Parathyroid adenoma (tissue), 2 donors: ENCODE measurements at regions not wholly inside any gene's neighbourhood (a gene's known extent, or its start where the extent isn't known, plus 50 kb on each side); places are given as distances from the start of the nearest gene placed in this dataset.

Source experiments
- H2AFZ ChIP-seq: fragments of 300-600 bp; sonication (generic); one replicate; pipeline ENCODE4 v1.7.0; 2017; ENCODE audit warnings: antibody characterized with exemption, mild to moderate bottlenecking
- H3K27ac ChIP-seq: fragments of 300-600 bp; sonication (generic); one replicate; pipeline ENCODE4 v1.7.0; 2017
- H3K27me3 ChIP-seq: fragments of 300-600 bp; sonication (generic); one replicate; pipeline ENCODE4 v1.7.0; 2017; ENCODE audit warnings: low read length; ENCODE audit not compliant: control insufficient read depth, insufficient read depth
- H3K36me3 ChIP-seq: fragments of 300-600 bp; sonication (generic); one replicate; pipeline ENCODE4 v1.7.0; 2017; ENCODE audit warnings: low read length; ENCODE audit not compliant: control insufficient read depth, insufficient read depth
- H3K4me1 ChIP-seq: fragments of 300-600 bp; sonication (generic); one replicate; pipeline ENCODE4 v1.7.0; 2017; ENCODE audit warnings: control low read depth
- H3K4me2 ChIP-seq: fragments of 300-600 bp; sonication (generic); one replicate; pipeline ENCODE4 v1.7.0; 2017; ENCODE audit warnings: low read length
- H3K4me3 ChIP-seq: fragments of 300-600 bp; sonication (generic); one replicate; pipeline ENCODE4 v1.7.0; 2017; ENCODE audit warnings: low read depth, low read length
- H3K79me2 ChIP-seq: fragments of 300-600 bp; sonication (generic); one replicate; pipeline ENCODE4 v1.7.0; 2017; ENCODE audit warnings: control low read depth
- H3K9ac ChIP-seq: fragments of 300-600 bp; sonication (generic); one replicate; pipeline ENCODE4 v1.7.0; 2017; ENCODE audit warnings: mild to moderate bottlenecking
- H3K9me3 ChIP-seq: fragments of 300-600 bp; sonication (generic); one replicate; pipeline ENCODE4 v1.7.0; 2017; ENCODE audit warnings: low read length; ENCODE audit not compliant: control insufficient read depth
- CTCF ChIP-seq: fragments of 300-600 bp; sonication (generic); IDR thresholded peaks from one replicate; pipeline ENCODE4 v1.7.0; 2017; ENCODE audit warnings: antibody characterized with exemption, mild to moderate bottlenecking
- donor health status: primary hyperparathyroidism.

DNA sequence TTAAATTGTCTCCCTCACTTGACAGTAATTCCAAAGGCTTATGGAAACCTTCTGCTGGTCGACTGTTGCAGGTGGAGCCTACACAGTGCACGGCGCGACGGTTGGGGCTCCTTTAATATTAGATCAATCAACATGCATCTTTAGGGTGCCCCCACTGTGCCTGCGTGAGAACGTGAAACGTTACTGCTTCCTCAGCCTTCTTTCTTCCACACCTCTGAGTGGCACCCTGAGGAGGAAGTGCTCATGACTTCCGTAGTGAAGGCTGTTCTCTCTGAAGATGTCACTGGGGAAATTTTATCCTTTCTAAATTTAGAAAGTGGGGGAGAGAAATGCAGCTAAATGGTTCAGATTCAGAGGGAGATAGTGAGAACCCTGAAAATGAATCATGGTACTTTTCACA is 184.0 kb upstream of the ZFP42 start:
- H2AFZ ChIP-seq, result no peak overlapping the region
- TF ChIP-seq CTCF, result no peak
- H3K9ac ChIP-seq, result no peak overlapping the region
- H3K4me1 ChIP-seq, result no peaks in the 10 kb centered on the region
- H3K9me3 ChIP-seq, result no peaks in the 10 kb centered on the region
- H3K4me2 ChIP-seq, result no peak overlapping the region
- H3K36me3 ChIP-seq, result no peaks in the 10 kb centered on the region
- H3K27ac ChIP-seq, result no peak overlapping the region
- no peaks in the 10 kb centered on the region for H3K79me2 ChIP-seq
- no peak overlapping the region for H3K4me3 ChIP-seq
- H3K27me3 ChIP-seq, result no peaks in the 10 kb centered on the region

- H3K27me3 ChIP-seq, result no peaks in the 10 kb centered on the region
- H3K9me3 ChIP-seq, result no peaks in the 10 kb centered on the region
- H2AFZ ChIP-seq, result no peak overlapping the region
- no peak for TF ChIP-seq CTCF
- H3K79me2 ChIP-seq, result no peaks in the 10 kb centered on the region
- no peaks in the 10 kb centered on the region for H3K4me1 ChIP-seq
- no peak overlapping the region for H3K4me3 ChIP-seq
- H3K27ac ChIP-seq, result no peak overlapping the region
- H3K4me2 ChIP-seq, result no peak overlapping the region
- H3K36me3 ChIP-seq, result no peaks in the 10 kb centered on the region
- H3K9ac ChIP-seq, result no peak overlapping the region
Observed at GRCh38 chr4:187814737-187815465, 180.7 kb upstream of the ZFP42 start.

DNA sequence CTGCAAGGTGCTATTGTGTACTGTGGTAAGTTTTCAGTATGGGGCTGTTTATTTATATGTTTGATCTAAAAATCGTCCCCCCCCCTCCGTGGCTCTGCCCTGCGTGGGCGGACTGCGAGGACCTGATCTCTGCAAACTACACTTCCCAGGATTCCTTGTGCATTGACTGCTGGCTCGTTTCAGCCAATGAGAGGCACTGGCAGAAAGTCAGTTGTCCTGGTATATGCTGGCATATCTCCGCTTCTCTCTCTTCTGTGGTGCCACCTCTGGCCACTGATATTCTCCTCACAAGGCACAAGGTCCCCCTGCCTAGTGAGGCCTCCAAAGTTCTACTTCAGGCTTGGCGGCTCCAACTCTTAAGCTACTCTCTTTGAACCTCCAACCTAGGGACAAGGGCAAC is 168.8 kb upstream of the ZFP42 start:
- Histone ChIP-seq H3K4me1 (no peaks in the 10 kb centered on the region), H2AFZ (no peak overlapping the region), H3K9ac (no peak overlapping the region), H3K9me3 (no peaks in the 10 kb centered on the region), H3K79me2 (no peaks in the 10 kb centered on the region), H3K36me3 (no peaks in the 10 kb centered on the region), H3K27me3 (no peaks in the 10 kb centered on the region), H3K4me2 (no peak overlapping the region), H3K4me3 (no peak overlapping the region), H3K27ac (no peak overlapping the region)
- TF ChIP-seq CTCF, result no peak

GRCh38 chr4:187827631-187828030 is 167.9 kb upstream of the ZFP42 start:
- no peaks in the 10 kb centered on the region for H3K27me3 ChIP-seq
- TF ChIP-seq CTCF, result no peak
- H3K9ac ChIP-seq, result no peak overlapping the region
- H3K9me3 ChIP-seq, result no peaks in the 10 kb centered on the region
- H3K27ac ChIP-seq, result no peak overlapping the region
- no peaks in the 10 kb centered on the region for H3K79me2 ChIP-seq
- H3K36me3 ChIP-seq, result no peaks in the 10 kb centered on the region
- H3K4me3 ChIP-seq, result no peak overlapping the region
- no peak overlapping the region for H2AFZ ChIP-seq
- H3K4me2 ChIP-seq, result no peak overlapping the region
- H3K4me1 ChIP-seq, result no peaks in the 10 kb centered on the region

DNA sequence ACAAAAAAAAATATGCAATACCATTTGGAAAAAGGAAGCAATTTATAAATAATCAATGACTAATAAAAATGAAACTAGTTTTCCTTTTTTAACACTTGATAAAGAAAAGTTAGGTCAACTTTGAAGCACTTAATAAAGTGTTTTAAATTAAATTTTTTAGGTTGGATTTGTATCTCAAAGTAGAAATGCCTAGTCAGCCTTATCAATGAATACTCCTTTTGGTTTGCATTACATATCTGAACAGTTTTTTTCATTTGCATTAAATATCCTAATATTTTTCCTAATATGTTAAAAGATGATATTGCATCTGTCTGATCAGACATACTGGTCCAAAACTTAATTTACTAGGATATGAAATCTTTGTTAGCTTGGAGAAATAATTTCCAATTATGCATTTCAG is 155.8 kb upstream of the ZFP42 start:
- TF ChIP-seq CTCF, result no peak
- H3K4me2 ChIP-seq, result no peak overlapping the region
- H3K4me1 ChIP-seq, result no peaks in the 10 kb centered on the region
- H3K79me2 ChIP-seq, result no peaks in the 10 kb centered on the region
- no peaks in the 10 kb centered on the region for H3K27me3 ChIP-seq
- no peak overlapping the region for H2AFZ ChIP-seq
- H3K9ac ChIP-seq, result no peak overlapping the region
- no peaks in the 10 kb centered on the region for H3K36me3 ChIP-seq
- H3K9me3 ChIP-seq, result no peaks in the 10 kb centered on the region
- no peak overlapping the region for H3K4me3 ChIP-seq
- H3K27ac ChIP-seq, result no peak overlapping the region
